ENCODE measurements at regions not wholly inside any gene's neighbourhood (a gene's known extent, or its start where the extent isn't known, plus 50 kb on each side); places are given as distances from the start of the nearest gene placed in this dataset.

GRCh38 chr1:199705825-199706224, 321.7 kb upstream of the NR5A2 start:
- H3K36me3 ChIP-seq (ENCODE audit: control insufficient read depth, insufficient read depth, low read length), result no peaks in the 10 kb centered on the region
- no peak overlapping the region for H3K27ac ChIP-seq (ENCODE audit: low read length)
- H3K4me1 ChIP-seq (ENCODE audit: control insufficient read depth, insufficient read depth, low read length), result no peaks in the 10 kb centered on the region
- H3K27me3 ChIP-seq (ENCODE audit: control insufficient read depth, insufficient read depth, low read length), result no peaks in the 10 kb centered on the region
- H3K4me3 ChIP-seq (ENCODE audit: low read length), result no peak overlapping the region
- DNase-seq (ENCODE audit: low read depth, low spot score), result no peak
- no peaks in the 10 kb centered on the region; the same call in 1 of the 2 replicates for H3K9me3 ChIP-seq (ENCODE audit: control insufficient read depth, insufficient read depth, low read length)

GRCh38 chr1:199706826-199707606, 320.5 kb upstream of the NR5A2 start:
- Histone ChIP-seq H3K27me3 (ENCODE audit: control insufficient read depth, insufficient read depth, low read length) (no peaks in the 10 kb centered on the region), H3K4me3 (ENCODE audit: low read length) (no peak overlapping the region), H3K36me3 (ENCODE audit: control insufficient read depth, insufficient read depth, low read length) (no peaks in the 10 kb centered on the region), H3K4me1 (ENCODE audit: control insufficient read depth, insufficient read depth, low read length) (no peaks in the 10 kb centered on the region), H3K27ac (ENCODE audit: low read length) (no peak overlapping the region), H3K9me3 (ENCODE audit: control insufficient read depth, insufficient read depth, low read length) (no peaks in the 10 kb centered on the region; the same call in 1 of the 2 replicates)
- no peak for DNase-seq (ENCODE audit: low read depth, low spot score)
- WGBS (ENCODE audit: insufficient coverage, insufficient read length), result 100% methylated on average over 1 of the region's 5 CpGs

- no peaks in the 10 kb centered on the region for H3K36me3 ChIP-seq (ENCODE audit: control insufficient read depth, insufficient read depth, low read length)
- H3K9me3 ChIP-seq (ENCODE audit: control insufficient read depth, insufficient read depth, low read length), result no peaks in the 10 kb centered on the region; the same call in 1 of the 2 replicates
- no peaks in the 10 kb centered on the region for H3K4me1 ChIP-seq (ENCODE audit: control insufficient read depth, insufficient read depth, low read length)
- no peak overlapping the region for H3K27ac ChIP-seq (ENCODE audit: low read length)
- H3K4me3 ChIP-seq (ENCODE audit: low read length), result no peak overlapping the region
- no peak for DNase-seq (ENCODE audit: low read depth, low spot score)
- H3K27me3 ChIP-seq (ENCODE audit: control insufficient read depth, insufficient read depth, low read length), result no peaks in the 10 kb centered on the region
- WGBS (ENCODE audit: insufficient coverage, insufficient read length), result no CpG with 5 or more reads among the region's 2 CpGs
These were observed 316.5 kb upstream of the NR5A2 start for GRCh38 chr1:199710974-199711373.

GRCh38 chr1:199716729-199717128, 310.8 kb upstream of the NR5A2 start:
- H3K27me3 ChIP-seq (ENCODE audit: control insufficient read depth, insufficient read depth, low read length), result no peaks in the 10 kb centered on the region
- no CpG with 5 or more reads among the region's 1 CpG for WGBS (ENCODE audit: insufficient coverage, insufficient read length)
- no peak overlapping the region for H3K27ac ChIP-seq (ENCODE audit: low read length)
- no peak overlapping the region for H3K4me3 ChIP-seq (ENCODE audit: low read length)
- H3K4me1 ChIP-seq (ENCODE audit: control insufficient read depth, insufficient read depth, low read length), result no peaks in the 10 kb centered on the region
- no peaks in the 10 kb centered on the region for H3K36me3 ChIP-seq (ENCODE audit: control insufficient read depth, insufficient read depth, low read length)
- no peak for DNase-seq (ENCODE audit: low read depth, low spot score)
- H3K9me3 ChIP-seq (ENCODE audit: control insufficient read depth, insufficient read depth, low read length), result no peaks in the 10 kb centered on the region

- Histone ChIP-seq H3K36me3 (ENCODE audit: control insufficient read depth, insufficient read depth, low read length) (no peaks in the 10 kb centered on the region), H3K4me3 (ENCODE audit: low read length) (no peak overlapping the region), H3K27me3 (ENCODE audit: control insufficient read depth, insufficient read depth, low read length) (no peaks in the 10 kb centered on the region), H3K4me1 (ENCODE audit: control insufficient read depth, insufficient read depth, low read length) (no peaks in the 10 kb centered on the region), H3K27ac (ENCODE audit: low read length) (no peak overlapping the region), H3K9me3 (ENCODE audit: control insufficient read depth, insufficient read depth, low read length) (no peaks in the 10 kb centered on the region)
- DNase-seq (ENCODE audit: low read depth, low spot score), result no peak
- WGBS (ENCODE audit: insufficient coverage, insufficient read length), result no CpG with 5 or more reads among the region's 3 CpGs
These were observed 308.2 kb upstream of the NR5A2 start for GRCh38 chr1:199719156-199719842.

GRCh38 chr1:199720496-199720895, 307.0 kb upstream of the NR5A2 start:
- no peaks in the 10 kb centered on the region for H3K9me3 ChIP-seq (ENCODE audit: control insufficient read depth, insufficient read depth, low read length)
- H3K27me3 ChIP-seq (ENCODE audit: control insufficient read depth, insufficient read depth, low read length), result no peaks in the 10 kb centered on the region
- H3K4me3 ChIP-seq (ENCODE audit: low read length), result no peak overlapping the region
- no peak overlapping the region for H3K27ac ChIP-seq (ENCODE audit: low read length)
- H3K4me1 ChIP-seq (ENCODE audit: control insufficient read depth, insufficient read depth, low read length), result no peaks in the 10 kb centered on the region
- no peak for DNase-seq (ENCODE audit: low read depth, low spot score)
- no CpG with 5 or more reads among the region's 2 CpGs for WGBS (ENCODE audit: insufficient coverage, insufficient read length)
- H3K36me3 ChIP-seq (ENCODE audit: control insufficient read depth, insufficient read depth, low read length), result no peaks in the 10 kb centered on the region

GRCh38 chr1:199721001-199721400, 306.5 kb upstream of the NR5A2 start:
- no peaks in the 10 kb centered on the region for H3K27me3 ChIP-seq (ENCODE audit: control insufficient read depth, insufficient read depth, low read length)
- no CpG with 5 or more reads among the region's 1 CpG for WGBS (ENCODE audit: insufficient coverage, insufficient read length)
- H3K4me1 ChIP-seq (ENCODE audit: control insufficient read depth, insufficient read depth, low read length), result no peaks in the 10 kb centered on the region
- H3K27ac ChIP-seq (ENCODE audit: low read length), result no peak overlapping the region
- no peaks in the 10 kb centered on the region for H3K9me3 ChIP-seq (ENCODE audit: control insufficient read depth, insufficient read depth, low read length)
- H3K36me3 ChIP-seq (ENCODE audit: control insufficient read depth, insufficient read depth, low read length), result no peaks in the 10 kb centered on the region
- DNase-seq (ENCODE audit: low read depth, low spot score), result no peak
- no peak overlapping the region for H3K4me3 ChIP-seq (ENCODE audit: low read length)

GRCh38 chr1:199723250-199723956, 304.1 kb upstream of the NR5A2 start:
- WGBS (ENCODE audit: insufficient coverage, insufficient read length), result no CpG with 5 or more reads among the region's 4 CpGs
- DNase-seq (ENCODE audit: low read depth, low spot score), result no peak
- Histone ChIP-seq H3K27ac (ENCODE audit: low read length) (no peak overlapping the region), H3K36me3 (ENCODE audit: control insufficient read depth, insufficient read depth, low read length) (no peaks in the 10 kb centered on the region), H3K4me3 (ENCODE audit: low read length) (no peak overlapping the region), H3K27me3 (ENCODE audit: control insufficient read depth, insufficient read depth, low read length) (no peaks in the 10 kb centered on the region), H3K9me3 (ENCODE audit: control insufficient read depth, insufficient read depth, low read length) (no peaks in the 10 kb centered on the region), H3K4me1 (ENCODE audit: control insufficient read depth, insufficient read depth, low read length) (no peaks in the 10 kb centered on the region)

GRCh38 chr1:199724049-199724448, 303.5 kb upstream of the NR5A2 start:
- Histone ChIP-seq H3K27ac (ENCODE audit: low read length) (no peak overlapping the region), H3K36me3 (ENCODE audit: control insufficient read depth, insufficient read depth, low read length) (no peaks in the 10 kb centered on the region), H3K27me3 (ENCODE audit: control insufficient read depth, insufficient read depth, low read length) (no peaks in the 10 kb centered on the region), H3K4me3 (ENCODE audit: low read length) (no peak overlapping the region), H3K4me1 (ENCODE audit: control insufficient read depth, insufficient read depth, low read length) (no peaks in the 10 kb centered on the region), H3K9me3 (ENCODE audit: control insufficient read depth, insufficient read depth, low read length) (no peaks in the 10 kb centered on the region)
- WGBS (ENCODE audit: insufficient coverage, insufficient read length), result no CpG with 5 or more reads among the region's 1 CpG
- no peak for DNase-seq (ENCODE audit: low read depth, low spot score)

- H3K27ac ChIP-seq (ENCODE audit: low read length), result no peak overlapping the region
- H3K36me3 ChIP-seq (ENCODE audit: control insufficient read depth, insufficient read depth, low read length), result no peaks in the 10 kb centered on the region
- no peaks in the 10 kb centered on the region for H3K4me1 ChIP-seq (ENCODE audit: control insufficient read depth, insufficient read depth, low read length)
- no peaks in the 10 kb centered on the region for H3K9me3 ChIP-seq (ENCODE audit: control insufficient read depth, insufficient read depth, low read length)
- H3K4me3 ChIP-seq (ENCODE audit: low read length), result no peak overlapping the region
- no peak for DNase-seq (ENCODE audit: low read depth, low spot score)
- no CpG with 5 or more reads among the region's 3 CpGs for WGBS (ENCODE audit: insufficient coverage, insufficient read length)
- H3K27me3 ChIP-seq (ENCODE audit: control insufficient read depth, insufficient read depth, low read length), result no peaks in the 10 kb centered on the region
These were observed 302.4 kb upstream of the NR5A2 start for GRCh38 chr1:199725002-199725565.
